Astrocyte (in vitro differentiated cells and primary cell): ENCODE measurements at regions not wholly inside any gene's neighbourhood (a gene's known extent, or its start where the extent isn't known, plus 50 kb on each side); places are given as distances from the start of the nearest gene placed in this dataset.
A peak's percentile ranks its signal among the peaks of the same experiment; 100 is the strongest.

Source experiments
- DNase-seq: peaks from one replicate; pipeline ENCODE4 v3.0.0-alpha.2; 2010; ENCODE audit warnings: low read depth
- FAIRE-seq: peaks from 2 replicates; lab custom pipeline; 2011; peaks lifted over from hg19 to GRCh38; lab: Jason Lieb, UNC
- H2AFZ ChIP-seq: 2 replicates; pipeline ENCODE4 v1.6.0; 2012; ENCODE audit warnings: low read depth, low read length, inconsistent platforms
- H3K27ac ChIP-seq: 2 replicates; pipeline ENCODE4 v1.5.1; 2011; ENCODE audit warnings: low read depth, low read length, inconsistent platforms
- H3K27me3 ChIP-seq: 2 replicates; pipeline ENCODE4 v1.6.0; 2011; ENCODE audit warnings: low read length, inconsistent platforms; ENCODE audit not compliant: insufficient read depth
- H3K36me3 ChIP-seq: 2 replicates; pipeline ENCODE4 v1.5.1; 2011; ENCODE audit warnings: low read length, inconsistent platforms; ENCODE audit not compliant: insufficient read depth
- H3K4me1 ChIP-seq: 2 replicates; pipeline ENCODE4 v1.5.1; 2011; ENCODE audit warnings: low read length, inconsistent platforms; ENCODE audit not compliant: insufficient read depth
- H3K4me2 ChIP-seq: 2 replicates; pipeline ENCODE4 v1.6.0; 2012; ENCODE audit warnings: low read length, inconsistent platforms
- H3K4me3 ChIP-seq: 2 replicates; pipeline ENCODE4 v1.5.1; 2011; ENCODE audit warnings: low read depth, mild to moderate bottlenecking, low read length, inconsistent platforms; ENCODE audit not compliant: insufficient read depth
- H3K79me2 ChIP-seq: 2 replicates; pipeline ENCODE4 v1.6.0; 2012; ENCODE audit warnings: mild to moderate bottlenecking, low read length, inconsistent platforms; ENCODE audit not compliant: insufficient read depth
- H3K9ac ChIP-seq: 2 replicates; pipeline ENCODE4 v1.6.0; 2012; ENCODE audit warnings: mild to moderate bottlenecking, low read length, inconsistent platforms
- H3K9me3 ChIP-seq: 2 replicates; pipeline ENCODE4 v1.5.1; 2012; ENCODE audit warnings: low read depth, mild to moderate bottlenecking, low read length, inconsistent platforms; ENCODE audit not compliant: insufficient read depth
- H4K20me1 ChIP-seq: 2 replicates; pipeline ENCODE4 v1.6.0; 2012; ENCODE audit warnings: low read length, inconsistent platforms; ENCODE audit not compliant: insufficient read depth
- H3K27ac Mint-ChIP-seq: one replicate; pipeline ENCODE4 v1.8.0; 2021; ENCODE audit warnings: mild to moderate bottlenecking, mixed read lengths; ENCODE audit not compliant: unreplicated experiment
- H3K27me3 Mint-ChIP-seq: one replicate; pipeline ENCODE4 v1.8.0; 2021; ENCODE audit warnings: low read depth, mixed read lengths; ENCODE audit not compliant: unreplicated experiment
- H3K36me3 Mint-ChIP-seq: one replicate; pipeline ENCODE4 v1.8.0; 2021; ENCODE audit warnings: low read depth, mixed read lengths; ENCODE audit not compliant: unreplicated experiment
- H3K4me1 Mint-ChIP-seq: one replicate; pipeline ENCODE4 v1.8.0; 2021; ENCODE audit warnings: low read depth, mixed read lengths; ENCODE audit not compliant: unreplicated experiment
- H3K4me3 Mint-ChIP-seq: one replicate; pipeline ENCODE4 v1.8.0; 2021; ENCODE audit warnings: mild to moderate bottlenecking, moderate library complexity, mixed read lengths; ENCODE audit not compliant: unreplicated experiment
- H3K9me3 Mint-ChIP-seq: one replicate; pipeline ENCODE4 v1.8.0; 2021; ENCODE audit warnings: mild to moderate bottlenecking, mixed read lengths; ENCODE audit not compliant: unreplicated experiment
- EZH2 ChIP-seq: IDR thresholded peaks from 2 replicates; pipeline ENCODE4 v1.6.1; 2012; ENCODE audit warnings: mild to moderate bottlenecking, low read length, inconsistent platforms; ENCODE audit not compliant: insufficient read depth
- TF ChIP-seq, protein P1 (sequence below): IDR thresholded peaks from 2 replicates; pipeline ENCODE4 v1.5.1; 2011; ENCODE audit warnings: low read depth, mild to moderate bottlenecking, inconsistent platforms, low read length, moderate library complexity; ENCODE audit not compliant: insufficient read depth

DNA sequence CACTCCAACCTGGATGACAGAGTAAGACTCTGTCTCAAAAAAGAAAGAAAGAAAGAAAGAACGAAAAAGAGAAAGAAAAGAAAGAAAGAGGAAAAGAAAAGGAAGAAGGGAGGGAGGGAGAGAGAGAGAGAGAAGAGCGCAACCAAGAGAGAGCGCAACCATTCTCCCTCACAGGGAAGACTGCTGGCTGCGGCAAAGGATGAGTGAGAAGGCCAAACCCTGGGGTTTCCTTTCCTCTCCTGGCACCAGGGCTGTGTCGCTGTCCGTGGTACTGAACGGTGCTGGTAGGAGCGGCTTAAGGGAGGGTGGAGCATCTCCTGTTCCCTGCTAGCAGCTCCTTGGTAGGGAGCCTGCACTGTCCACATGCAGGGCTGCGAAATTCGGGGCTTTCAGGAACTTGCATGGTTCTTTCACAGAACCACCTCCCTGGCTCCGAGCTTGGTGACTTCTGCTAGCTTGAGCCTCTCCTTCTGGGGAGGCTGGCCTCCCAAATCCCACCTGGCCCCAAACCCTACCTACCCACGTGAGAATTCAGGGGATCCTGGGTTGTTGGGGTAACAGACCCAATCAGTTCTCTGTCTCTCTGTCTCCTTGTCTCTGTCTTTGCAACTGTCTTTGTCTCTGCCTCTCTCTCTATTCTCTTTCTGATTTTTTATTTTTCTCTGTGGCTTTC lies 51.1 kb upstream of the ZNRF4 start:
- peak; percentile 70 for DNase-seq

More for the DNA sequence above, 51.1 kb upstream of the ZNRF4 start:
- Mint-ChIP-seq H3K4me1 (no peaks in the 10 kb centered on the region), H3K4me3 (no peak overlapping the region), H3K36me3 (no peaks in the 10 kb centered on the region), H3K9me3 (peaks cover 2% of the 10 kb centered on the region), H3K27ac (no peak overlapping the region), H3K27me3 (peaks cover 42% of the 10 kb centered on the region)
- H3K4me3 ChIP-seq: no peak overlapping the region
- H3K9me3 ChIP-seq: no peaks in the 10 kb centered on the region
- H3K36me3 ChIP-seq: no peaks in the 10 kb centered on the region
- H3K79me2 ChIP-seq: no peaks in the 10 kb centered on the region
- peak; percentile 91 for FAIRE-seq
- H4K20me1 ChIP-seq: peaks cover 12% of the 10 kb centered on the region
- H3K4me2 ChIP-seq: no peak overlapping the region
- no peak overlapping the region for H3K9ac ChIP-seq
- no peak overlapping the region for H3K27ac ChIP-seq
- TF ChIP-seq, protein P1, sequence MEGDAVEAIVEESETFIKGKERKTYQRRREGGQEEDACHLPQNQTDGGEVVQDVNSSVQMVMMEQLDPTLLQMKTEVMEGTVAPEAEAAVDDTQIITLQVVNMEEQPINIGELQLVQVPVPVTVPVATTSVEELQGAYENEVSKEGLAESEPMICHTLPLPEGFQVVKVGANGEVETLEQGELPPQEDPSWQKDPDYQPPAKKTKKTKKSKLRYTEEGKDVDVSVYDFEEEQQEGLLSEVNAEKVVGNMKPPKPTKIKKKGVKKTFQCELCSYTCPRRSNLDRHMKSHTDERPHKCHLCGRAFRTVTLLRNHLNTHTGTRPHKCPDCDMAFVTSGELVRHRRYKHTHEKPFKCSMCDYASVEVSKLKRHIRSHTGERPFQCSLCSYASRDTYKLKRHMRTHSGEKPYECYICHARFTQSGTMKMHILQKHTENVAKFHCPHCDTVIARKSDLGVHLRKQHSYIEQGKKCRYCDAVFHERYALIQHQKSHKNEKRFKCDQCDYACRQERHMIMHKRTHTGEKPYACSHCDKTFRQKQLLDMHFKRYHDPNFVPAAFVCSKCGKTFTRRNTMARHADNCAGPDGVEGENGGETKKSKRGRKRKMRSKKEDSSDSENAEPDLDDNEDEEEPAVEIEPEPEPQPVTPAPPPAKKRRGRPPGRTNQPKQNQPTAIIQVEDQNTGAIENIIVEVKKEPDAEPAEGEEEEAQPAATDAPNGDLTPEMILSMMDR: no peak
- TF ChIP-seq EZH2: no peak
- H3K4me1 ChIP-seq: no peaks in the 10 kb centered on the region
- peaks cover 3% of the 10 kb centered on the region for H3K27me3 ChIP-seq
- no peak overlapping the region for H2AFZ ChIP-seq
